HG02852 (cell line): ENCODE measurements at regions not wholly inside any gene's neighbourhood (a gene's known extent, or its start where the extent isn't known, plus 50 kb on each side); places are given as distances from the start of the nearest gene placed in this dataset.

ENCODE experiments used
- ATAC-seq: cut with Tn5 transposase; IDR thresholded peaks from one replicate; pipeline ENCODE4 v1.9.1; 2021; ENCODE audit warnings: mild to moderate bottlenecking, moderate library complexity; ENCODE audit not compliant: unreplicated experiment

- no peak for ATAC-seq
Measured at GRCh38 chr13:22369840-22370239, 699.0 kb downstream of the FGF9 start.

GRCh38 chr13:22372261-22372660 is 701.4 kb downstream of the FGF9 start:
- no peak for ATAC-seq

- ATAC-seq, result no peak
Measured at GRCh38 chr13:22375151-22375550, 704.3 kb downstream of the FGF9 start.

GRCh38 chr13:22387899-22388298 is 717.0 kb downstream of the FGF9 start:
- no peak for ATAC-seq

- no peak for ATAC-seq
Measured at GRCh38 chr13:22399801-22400420, 729.0 kb downstream of the FGF9 start.

- no peak for ATAC-seq
Measured at GRCh38 chr13:22402682-22403081, 731.8 kb downstream of the FGF9 start.

GRCh38 chr13:22403144-22403543 is 732.3 kb downstream of the FGF9 start:
- no peak for ATAC-seq

GRCh38 chr13:22405891-22406290 is 735.0 kb downstream of the FGF9 start:
- no peak for ATAC-seq

GRCh38 chr13:22412452-22412851 is 741.6 kb downstream of the FGF9 start:
- no peak for ATAC-seq

GRCh38 chr13:22422023-22422422 is 751.1 kb downstream of the FGF9 start:
- ATAC-seq, result no peak

- no peak for ATAC-seq
Measured at GRCh38 chr13:22422712-22423111, 751.8 kb downstream of the FGF9 start.

GRCh38 chr13:22423261-22423660 is 752.4 kb downstream of the FGF9 start:
- ATAC-seq, result no peak

- no peak for ATAC-seq
Measured at GRCh38 chr13:22425087-22425486, 754.2 kb downstream of the FGF9 start.

GRCh38 chr13:22427066-22427465 is 753.7 kb upstream of the SGCG start:
- ATAC-seq, result no peak

- ATAC-seq, result no peak
Measured at GRCh38 chr13:22427783-22428182, 753.0 kb upstream of the SGCG start.

- no peak for ATAC-seq
Measured at GRCh38 chr13:22428188-22428828, 752.5 kb upstream of the SGCG start.

GRCh38 chr13:22432690-22433089 is 748.1 kb upstream of the SGCG start:
- ATAC-seq, result no peak

- ATAC-seq, result no peak
Measured at GRCh38 chr13:22447132-22447886, 733.5 kb upstream of the SGCG start.

GRCh38 chr13:22449251-22449650 is 731.5 kb upstream of the SGCG start:
- no peak for ATAC-seq

- no peak for ATAC-seq
Measured at GRCh38 chr13:22451327-22451741, 729.4 kb upstream of the SGCG start.

GRCh38 chr13:22454586-22454985 is 726.2 kb upstream of the SGCG start:
- ATAC-seq, result no peak

GRCh38 chr13:22455036-22455435 is 725.7 kb upstream of the SGCG start:
- ATAC-seq, result no peak
